ENCODE measurements at regions not wholly inside any gene's neighbourhood (a gene's known extent, or its start where the extent isn't known, plus 50 kb on each side); places are given as distances from the start of the nearest gene placed in this dataset.

GRCh38 chrX:148268673-148269072 is 231.7 kb upstream of the AFF2 start:
- no peak for TF ChIP-seq CTCF (IDR thresholded peaks at IDR 0.05; ENCODE audit: low read length)
- no peak for TF ChIP-seq EZH2 (IDR thresholded peaks at IDR 0.05; ENCODE audit: borderline replicate concordance, low read length)

All from OCI-LY1 (cell line).